ENCODE measurements at regions not wholly inside any gene's neighbourhood (a gene's known extent, or its start where the extent isn't known, plus 50 kb on each side); places are given as distances from the start of the nearest gene placed in this dataset.

DNA sequence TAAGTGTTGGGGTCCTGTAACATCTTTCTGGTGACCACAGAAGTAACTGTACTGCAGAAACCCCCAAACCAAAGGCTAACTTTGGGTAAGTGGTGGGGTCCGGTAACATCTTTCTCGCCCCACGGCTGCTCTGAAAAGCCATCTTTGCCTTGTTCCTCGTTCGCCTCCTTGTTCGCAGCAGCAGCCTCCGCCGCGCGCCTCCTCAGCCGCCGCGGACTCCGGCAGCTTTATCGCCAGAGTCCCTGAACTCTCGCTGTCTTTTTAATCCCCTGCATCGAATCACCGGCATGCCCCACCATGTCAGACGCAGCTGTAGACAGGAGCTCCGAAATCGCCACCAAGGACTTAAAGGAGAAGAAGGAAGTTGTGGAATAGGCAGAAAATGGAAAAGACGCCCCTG is 316.8 kb downstream of the TUSC7 start:
- no peaks in the 10 kb centered on the region for H3K4me1 Mint-ChIP-seq
- H3K27ac ChIP-seq (ENCODE audit: low read depth, low read length) = no peak overlapping the region
- H3K27ac Mint-ChIP-seq = no peak overlapping the region
- H3K36me3 ChIP-seq (ENCODE audit: control insufficient read depth, insufficient read depth, low read length) = no peaks in the 10 kb centered on the region
- H3K9ac ChIP-seq (ENCODE audit: extremely low read depth, low read length, poor library complexity, severe bottlenecking) = no peak overlapping the region
- DNase-seq = no peak
- peaks cover 6% of the 10 kb centered on the region for H3K9me3 Mint-ChIP-seq
- TF ChIP-seq, protein P1, sequence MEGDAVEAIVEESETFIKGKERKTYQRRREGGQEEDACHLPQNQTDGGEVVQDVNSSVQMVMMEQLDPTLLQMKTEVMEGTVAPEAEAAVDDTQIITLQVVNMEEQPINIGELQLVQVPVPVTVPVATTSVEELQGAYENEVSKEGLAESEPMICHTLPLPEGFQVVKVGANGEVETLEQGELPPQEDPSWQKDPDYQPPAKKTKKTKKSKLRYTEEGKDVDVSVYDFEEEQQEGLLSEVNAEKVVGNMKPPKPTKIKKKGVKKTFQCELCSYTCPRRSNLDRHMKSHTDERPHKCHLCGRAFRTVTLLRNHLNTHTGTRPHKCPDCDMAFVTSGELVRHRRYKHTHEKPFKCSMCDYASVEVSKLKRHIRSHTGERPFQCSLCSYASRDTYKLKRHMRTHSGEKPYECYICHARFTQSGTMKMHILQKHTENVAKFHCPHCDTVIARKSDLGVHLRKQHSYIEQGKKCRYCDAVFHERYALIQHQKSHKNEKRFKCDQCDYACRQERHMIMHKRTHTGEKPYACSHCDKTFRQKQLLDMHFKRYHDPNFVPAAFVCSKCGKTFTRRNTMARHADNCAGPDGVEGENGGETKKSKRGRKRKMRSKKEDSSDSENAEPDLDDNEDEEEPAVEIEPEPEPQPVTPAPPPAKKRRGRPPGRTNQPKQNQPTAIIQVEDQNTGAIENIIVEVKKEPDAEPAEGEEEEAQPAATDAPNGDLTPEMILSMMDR (conservative IDR thresholded peaks at IDR 0.05) = no peak
- WGBS, 2 experiments (ENCODE audit: insufficient coverage in 1 of 2, insufficient read length in 1 of 2) = 94 to 97% methylated on average over 22 of the region's 22 CpGs
- H3K4me3 ChIP-seq (ENCODE audit: low read length) = no peak overlapping the region
- peaks cover 7% of the 10 kb centered on the region for H3K9me3 ChIP-seq (ENCODE audit: control insufficient read depth, low read length)
- H3K27me3 Mint-ChIP-seq (ENCODE audit: insufficient read depth) = peaks cover 4% of the 10 kb centered on the region
- no peaks in the 10 kb centered on the region for H3K4me1 ChIP-seq (ENCODE audit: control insufficient read depth, insufficient read depth, low read length)
- H3K4me3 Mint-ChIP-seq = no peak overlapping the region
- H3K27me3 ChIP-seq (ENCODE audit: control insufficient read depth, insufficient read depth, low read length, poor library complexity, severe bottlenecking) = no peaks in the 10 kb centered on the region
- H3K36me3 Mint-ChIP-seq (ENCODE audit: low read depth) = no peaks in the 10 kb centered on the region

DNA sequence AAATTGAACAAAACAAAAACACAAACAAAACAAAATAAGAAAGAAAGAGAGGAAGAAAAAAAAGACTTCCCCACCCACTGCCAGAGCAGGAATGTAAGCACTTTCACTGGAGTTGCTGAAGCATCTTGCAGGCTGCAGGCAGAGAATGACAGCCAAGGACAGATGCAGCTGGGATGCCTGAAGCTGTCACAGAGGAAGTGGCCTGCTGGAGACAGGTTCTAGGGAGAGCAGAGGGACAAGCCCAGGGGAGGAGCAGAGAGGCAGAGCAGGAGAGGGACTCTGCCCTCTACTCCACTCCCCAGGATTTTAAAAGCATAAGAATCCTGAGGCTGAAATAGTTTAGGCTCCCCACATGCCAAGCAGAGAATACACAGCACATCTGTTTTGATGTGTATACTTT is 326.2 kb downstream of the TUSC7 start:
- Mint-ChIP-seq H3K27me3 (ENCODE audit: insufficient read depth) (no peaks in the 10 kb centered on the region), H3K36me3 (ENCODE audit: low read depth) (no peaks in the 10 kb centered on the region), H3K27ac (no peak overlapping the region), H3K4me1 (peaks cover 16% of the 10 kb centered on the region), H3K9me3 (peaks cover 17% of the 10 kb centered on the region), H3K4me3 (no peak overlapping the region)
- Histone ChIP-seq H3K4me3 (ENCODE audit: low read length) (no peak overlapping the region), H3K27me3 (ENCODE audit: control insufficient read depth, insufficient read depth, low read length, poor library complexity, severe bottlenecking) (no peaks in the 10 kb centered on the region), H3K9me3 (ENCODE audit: control insufficient read depth, low read length) (peaks cover 20% of the 10 kb centered on the region), H3K36me3 (ENCODE audit: control insufficient read depth, insufficient read depth, low read length) (no peaks in the 10 kb centered on the region), H3K27ac (ENCODE audit: low read depth, low read length) (peak overlapping the region; percentile 4), H3K9ac (ENCODE audit: extremely low read depth, low read length, poor library complexity, severe bottlenecking) (no peak overlapping the region), H3K4me1 (ENCODE audit: control insufficient read depth, insufficient read depth, low read length) (peaks cover 4% of the 10 kb centered on the region)
- DNase-seq = peak; percentile 65
- TF ChIP-seq, protein P1 (conservative IDR thresholded peaks at IDR 0.05) = no peak

DNA sequence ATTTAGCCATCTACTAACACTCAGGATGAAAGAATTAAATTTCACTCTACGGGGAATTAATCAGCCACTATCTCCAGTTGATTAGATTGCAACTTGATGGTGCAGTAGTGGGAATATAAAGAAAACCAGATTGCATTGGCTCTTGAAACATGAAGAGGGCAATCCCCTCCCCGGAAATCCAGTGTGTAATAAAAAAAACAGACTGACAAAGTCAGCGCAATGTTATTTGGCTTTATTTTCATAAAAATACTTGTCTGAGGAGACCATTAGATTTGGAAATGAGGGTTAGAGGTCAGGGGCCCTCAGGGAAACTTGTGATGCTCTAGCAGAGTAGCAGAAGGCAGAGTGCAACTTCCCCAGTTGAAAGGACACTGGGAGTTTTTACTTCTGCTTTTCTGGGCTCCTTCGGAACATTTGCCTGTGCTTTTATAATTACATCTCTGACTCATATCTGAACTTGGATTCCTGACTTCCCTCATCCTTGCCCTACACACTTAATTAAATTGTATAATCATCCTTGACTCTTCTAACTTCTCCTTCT is 326.8 kb downstream of the TUSC7 start:
- H3K27ac ChIP-seq (ENCODE audit: low read depth, low read length) = peak overlapping the region; percentile 42
- peaks cover 15% of the 10 kb centered on the region for H3K9me3 ChIP-seq (ENCODE audit: control insufficient read depth, low read length)
- TF ChIP-seq, protein P1 (conservative IDR thresholded peaks at IDR 0.05) = no peak
- no peaks in the 10 kb centered on the region for H3K36me3 ChIP-seq (ENCODE audit: control insufficient read depth, insufficient read depth, low read length)
- no peak for DNase-seq
- Mint-ChIP-seq H3K4me1 (peaks cover 16% of the 10 kb centered on the region), H3K9me3 (peaks cover 12% of the 10 kb centered on the region), H3K27me3 (ENCODE audit: insufficient read depth) (no peaks in the 10 kb centered on the region), H3K27ac (no peak overlapping the region), H3K36me3 (ENCODE audit: low read depth) (no peaks in the 10 kb centered on the region), H3K4me3 (no peak overlapping the region)
- WGBS, 2 experiments (ENCODE audit: insufficient coverage in 1 of 2, insufficient read length in 1 of 2) = 56 to 79% methylated on average over 1 to 4 of the region's 4 CpGs
- no peaks in the 10 kb centered on the region for H3K27me3 ChIP-seq (ENCODE audit: control insufficient read depth, insufficient read depth, low read length, poor library complexity, severe bottlenecking)
- peaks cover 4% of the 10 kb centered on the region for H3K4me1 ChIP-seq (ENCODE audit: control insufficient read depth, insufficient read depth, low read length)
- no peak overlapping the region for H3K4me3 ChIP-seq (ENCODE audit: low read length)
- H3K9ac ChIP-seq (ENCODE audit: extremely low read depth, low read length, poor library complexity, severe bottlenecking) = no peak overlapping the region

All from endodermal cell (in vitro differentiated cells).